Medulla oblongata (tissue), 1 donor: ENCODE measurements at regions not wholly inside any gene's neighbourhood (a gene's known extent, or its start where the extent isn't known, plus 50 kb on each side); places are given as distances from the start of the nearest gene placed in this dataset.
"Not testable (repeated sequence)": the region's sequence is repeated elsewhere in the genome, so short reads cannot be mapped to it uniquely, and the experiment has no call there.

Source experiments
- DNase-seq: peaks from one replicate; pipeline ENCODE4 v3.0.0-alpha.2; 2015; ENCODE audit errors: extremely low spot score

DNA sequence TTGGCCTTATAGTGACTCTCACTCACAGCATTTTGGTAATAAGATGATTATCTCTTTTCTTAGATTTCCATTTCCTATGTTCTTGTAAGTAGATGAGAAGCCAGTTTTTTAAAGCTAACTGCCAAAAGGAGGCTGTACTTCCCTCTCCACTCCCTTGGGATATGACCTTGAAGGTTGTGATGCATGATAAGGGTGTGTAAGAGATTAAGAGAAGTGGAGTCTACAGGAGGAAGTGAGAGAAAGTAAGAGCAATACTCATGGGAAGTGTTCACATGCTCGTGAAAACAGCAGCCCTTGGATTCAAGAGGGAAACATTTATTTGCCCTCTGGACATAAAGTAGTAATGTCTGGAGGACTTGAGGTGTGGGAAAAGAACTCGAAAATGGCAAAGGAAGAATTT is 171.5 kb downstream of the EVA1A start:
- DNase-seq: no peak

DNA sequence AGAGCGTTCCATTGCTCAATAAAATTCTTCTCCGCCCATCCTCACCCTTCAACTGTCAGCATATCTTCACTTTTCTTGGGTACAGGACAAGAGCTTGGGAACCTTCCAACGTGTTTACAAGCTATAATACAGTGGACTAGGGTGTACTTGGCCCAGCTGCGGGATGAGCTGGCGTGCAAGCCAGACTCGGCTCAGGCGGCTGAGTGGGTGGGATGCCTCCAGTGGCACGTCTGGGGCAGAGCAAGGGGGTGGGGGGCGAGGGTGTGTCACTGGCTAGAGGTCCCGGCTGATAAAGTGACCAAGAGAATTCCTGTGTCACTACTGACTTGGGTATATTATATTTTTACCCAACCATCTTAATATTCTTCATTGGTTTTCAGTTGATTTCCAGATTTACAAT is 179.7 kb downstream of the EVA1A start:
- DNase-seq: no peak

DNA sequence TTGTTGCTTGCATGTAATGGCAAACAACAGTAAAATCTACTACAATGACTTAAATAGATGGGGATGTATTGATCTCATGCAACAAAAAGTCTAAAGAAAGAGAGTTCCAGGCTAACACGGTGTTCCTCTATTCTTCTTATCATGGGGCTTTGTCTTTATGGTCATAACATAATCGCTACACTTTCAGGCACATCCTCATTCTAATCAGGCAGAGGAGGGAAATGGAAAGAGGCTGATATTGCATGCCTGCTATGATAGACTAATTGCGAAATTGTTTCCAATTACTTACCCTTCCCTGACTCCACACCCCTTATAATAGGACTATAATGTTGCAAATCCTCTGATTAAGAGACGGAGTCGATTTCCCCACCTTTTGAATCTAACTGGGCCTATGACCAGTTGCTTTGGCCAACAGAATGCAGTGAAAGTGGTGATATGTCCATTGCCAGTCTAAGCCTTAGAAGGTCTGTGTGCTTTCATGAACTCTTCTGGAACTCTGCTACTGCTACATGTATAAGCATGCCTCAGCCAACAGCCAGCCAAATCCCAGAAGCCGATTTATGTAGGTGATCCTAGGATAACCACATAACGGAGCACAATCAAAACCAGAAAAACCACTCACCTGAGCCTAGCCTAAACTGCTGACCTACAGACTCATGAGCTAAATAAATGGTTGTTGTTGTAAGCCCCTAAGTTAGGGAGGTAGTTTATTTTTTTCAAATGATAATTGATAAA is 180.3 kb upstream of the TACR1 start:
- no peak for DNase-seq

DNA sequence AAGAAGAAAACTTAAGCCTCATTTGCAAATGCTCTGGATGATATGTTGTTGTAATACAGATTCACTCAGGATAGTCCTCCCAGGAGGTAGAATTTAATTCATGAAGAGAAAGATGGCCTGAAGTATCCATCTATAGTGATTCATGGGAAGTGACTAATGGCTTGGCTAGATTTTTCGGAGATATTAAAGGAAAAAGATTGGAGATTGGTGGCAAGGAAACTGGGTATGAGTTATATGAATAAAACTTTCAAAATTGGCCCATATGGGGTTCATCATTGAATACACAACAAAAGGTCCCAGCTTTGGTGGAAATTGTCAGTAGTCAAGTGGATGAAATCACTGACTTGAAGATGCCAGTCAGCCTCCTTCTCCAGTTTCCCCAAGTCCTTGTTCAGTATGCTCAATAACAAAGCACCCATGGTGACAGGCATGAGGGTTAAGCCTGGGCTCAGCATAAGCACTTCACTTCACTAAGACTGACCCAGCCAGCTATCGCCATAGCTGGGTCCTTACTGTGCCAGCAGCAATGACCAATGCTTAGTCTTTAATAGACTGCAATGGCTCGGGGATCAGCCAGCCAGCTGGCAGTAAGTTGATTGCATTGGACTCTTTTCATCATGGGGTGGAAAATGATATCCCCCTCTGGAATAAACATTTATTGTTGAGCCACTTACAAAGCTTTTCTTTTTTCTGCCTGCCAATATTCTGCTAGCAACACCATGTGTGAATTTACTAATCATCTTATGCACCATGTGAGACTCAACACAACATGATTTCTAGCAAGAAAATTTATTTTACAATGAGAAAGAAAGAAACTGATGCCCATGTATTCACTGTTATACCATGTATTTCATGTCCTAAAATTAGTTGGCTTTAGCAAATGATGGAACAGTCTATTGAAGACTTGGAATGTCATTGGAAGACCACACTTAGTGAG is 176.6 kb upstream of the TACR1 start:
- peak; percentile 24 for DNase-seq

DNA sequence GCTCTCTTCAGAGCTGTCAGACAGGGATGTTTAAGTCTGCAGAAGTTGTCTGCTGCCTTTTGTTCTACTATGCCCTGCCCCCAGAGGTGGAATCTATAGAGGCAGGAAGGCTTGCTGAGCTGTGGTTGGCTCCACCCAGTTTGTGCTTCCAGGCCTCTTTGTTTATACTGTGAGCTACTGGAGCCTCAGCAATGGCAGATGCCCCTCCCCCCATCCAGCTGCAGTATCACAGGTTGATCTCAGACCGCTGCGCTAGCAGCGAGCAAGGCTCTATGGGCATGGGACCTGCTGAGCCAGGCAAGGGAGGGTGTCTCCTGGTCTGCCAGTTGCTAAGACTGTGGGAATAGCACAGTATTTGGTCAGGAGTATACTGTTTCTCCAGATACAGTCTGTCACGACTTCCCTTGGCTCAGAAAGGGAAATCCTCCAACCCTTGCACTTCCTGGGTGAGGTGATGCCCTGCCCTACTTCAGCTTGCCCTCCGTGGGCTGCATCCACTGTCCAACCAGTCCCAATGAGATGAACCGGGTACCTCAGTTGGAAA is 175.2 kb upstream of the TACR1 start:
- DNase-seq: not testable (repeated sequence)

DNA sequence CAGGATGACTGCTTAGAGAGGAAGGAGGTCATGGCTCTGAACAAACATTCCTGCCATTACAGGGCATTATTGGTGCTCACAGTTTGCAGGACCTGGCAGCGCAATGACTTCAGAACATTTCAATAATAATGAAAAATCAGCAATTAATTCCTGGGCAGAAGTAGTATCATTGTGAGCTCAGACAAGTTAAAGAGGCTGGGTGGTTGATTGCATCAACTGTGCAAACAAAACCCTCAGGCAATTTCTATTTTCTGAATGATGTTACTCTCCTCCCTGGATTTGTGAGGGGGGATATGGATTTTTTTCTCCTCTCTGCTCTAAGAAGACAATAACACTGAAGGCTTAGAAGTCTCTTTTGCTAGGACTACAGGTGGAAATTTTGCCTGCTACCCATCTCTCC is 168.1 kb upstream of the TACR1 start:
- no peak for DNase-seq

DNA sequence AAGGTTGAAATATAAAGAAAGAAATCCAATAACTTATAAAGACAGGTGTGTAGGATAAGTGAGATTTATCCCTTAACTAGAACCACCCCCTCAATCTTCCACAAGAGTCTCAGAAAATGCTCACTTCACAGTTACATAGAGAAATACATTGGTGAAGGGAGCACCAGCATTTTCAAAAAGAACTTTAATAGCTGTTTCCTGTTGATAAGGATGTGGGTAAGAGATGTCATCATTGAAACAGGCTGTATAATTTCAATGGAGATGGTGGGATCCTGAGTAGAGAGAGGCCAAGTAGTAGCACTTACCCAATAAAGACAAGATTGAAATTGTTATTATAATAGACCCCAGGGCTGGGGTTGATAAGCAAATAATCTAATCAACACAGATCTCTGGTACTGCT is 162.2 kb upstream of the TACR1 start:
- no peak for DNase-seq

DNA sequence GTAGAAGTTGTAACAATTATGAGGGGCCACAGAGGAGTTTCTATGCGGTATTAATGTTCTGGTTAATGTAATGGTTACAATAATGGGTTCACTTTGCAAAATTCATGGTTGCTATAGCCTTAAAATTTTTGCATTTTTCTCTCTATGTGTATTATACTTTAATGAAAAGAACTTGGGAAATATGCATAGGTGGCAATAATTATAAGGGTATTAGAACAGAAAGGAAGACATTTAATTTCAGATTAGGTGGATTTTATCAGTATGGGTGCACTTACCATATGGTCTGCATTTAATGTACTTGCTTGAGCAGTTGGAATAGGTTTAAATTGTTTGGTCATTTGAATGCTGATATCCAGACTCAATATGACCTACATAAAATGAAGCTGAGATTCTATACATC is 161.6 kb upstream of the TACR1 start:
- no peak for DNase-seq

DNA sequence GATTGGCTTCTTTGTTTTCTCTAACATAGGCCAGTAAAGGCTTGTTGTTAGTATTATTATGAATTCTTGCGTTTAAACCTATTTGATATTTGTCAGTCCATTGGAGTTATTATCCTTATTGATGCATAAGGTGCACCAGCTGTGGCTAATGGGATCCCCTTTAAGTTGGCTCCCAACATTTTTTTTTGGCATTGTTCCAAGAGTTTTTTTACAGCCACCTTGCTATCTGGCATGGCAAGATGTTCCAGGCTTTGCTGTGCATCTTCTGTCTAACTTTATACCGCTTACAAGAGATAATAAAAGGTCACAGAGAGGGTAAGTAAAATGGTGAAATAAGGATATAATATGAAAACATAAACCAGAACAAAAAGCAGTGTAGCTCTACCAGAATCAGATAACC is 157.5 kb upstream of the TACR1 start:
- no peak for DNase-seq

DNA sequence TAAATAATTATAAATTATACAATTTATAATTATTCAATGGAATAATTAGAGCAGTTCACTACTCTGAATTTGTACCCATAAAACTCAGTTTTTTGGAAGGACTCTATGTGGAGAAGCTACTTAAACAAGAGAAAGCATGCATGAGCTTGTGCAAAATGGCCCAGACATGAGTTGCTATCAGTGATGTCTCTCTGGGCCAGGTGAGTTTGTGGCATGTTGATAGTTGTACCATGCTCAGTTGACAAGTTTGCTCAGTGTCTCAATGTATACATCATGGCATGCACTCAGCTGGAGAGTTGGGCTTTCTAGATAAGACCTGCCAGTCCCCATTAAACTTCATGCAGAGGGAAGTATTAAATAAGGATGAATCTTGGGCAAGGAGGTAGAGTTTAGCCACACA is 153.8 kb upstream of the TACR1 start:
- DNase-seq: no peak

DNA sequence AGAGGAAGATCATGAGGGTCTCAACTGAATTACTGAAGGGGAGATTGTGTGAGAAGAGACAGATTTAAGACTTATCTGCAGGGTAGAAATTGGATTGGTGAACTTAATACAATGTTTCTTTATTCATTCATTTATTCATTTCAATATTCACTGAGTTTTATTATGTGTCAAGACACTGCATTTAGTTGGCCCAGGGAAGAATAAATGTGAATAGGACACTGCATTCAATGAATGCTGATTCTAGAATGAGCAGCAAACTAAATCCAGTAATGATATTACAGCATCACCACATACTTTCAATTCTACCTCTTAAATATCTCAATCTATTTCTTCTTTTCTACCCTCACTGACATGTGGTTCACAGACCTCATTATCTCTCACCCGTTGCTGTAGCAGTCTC is 149.0 kb upstream of the TACR1 start:
- DNase-seq: no peak

DNA sequence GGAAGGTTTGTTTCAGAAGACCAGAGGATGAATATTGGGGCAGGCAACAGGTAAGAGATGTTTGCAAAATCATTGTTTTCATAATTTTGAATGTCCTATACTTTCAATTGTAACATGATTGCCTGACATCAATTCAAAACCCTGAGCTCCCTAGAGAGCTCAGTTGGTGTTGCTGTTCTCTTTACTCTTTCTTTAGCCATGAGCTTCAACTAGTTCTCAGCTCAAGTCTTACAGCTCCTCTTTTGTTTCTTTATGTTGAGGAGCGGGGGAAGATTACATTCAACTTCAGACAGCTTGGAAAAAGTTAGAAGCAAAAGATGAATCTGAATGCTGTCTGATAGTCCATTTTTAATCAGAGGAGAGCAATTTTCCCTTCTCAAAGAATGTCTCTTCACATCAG is 144.8 kb upstream of the TACR1 start:
- DNase-seq: no peak

DNA sequence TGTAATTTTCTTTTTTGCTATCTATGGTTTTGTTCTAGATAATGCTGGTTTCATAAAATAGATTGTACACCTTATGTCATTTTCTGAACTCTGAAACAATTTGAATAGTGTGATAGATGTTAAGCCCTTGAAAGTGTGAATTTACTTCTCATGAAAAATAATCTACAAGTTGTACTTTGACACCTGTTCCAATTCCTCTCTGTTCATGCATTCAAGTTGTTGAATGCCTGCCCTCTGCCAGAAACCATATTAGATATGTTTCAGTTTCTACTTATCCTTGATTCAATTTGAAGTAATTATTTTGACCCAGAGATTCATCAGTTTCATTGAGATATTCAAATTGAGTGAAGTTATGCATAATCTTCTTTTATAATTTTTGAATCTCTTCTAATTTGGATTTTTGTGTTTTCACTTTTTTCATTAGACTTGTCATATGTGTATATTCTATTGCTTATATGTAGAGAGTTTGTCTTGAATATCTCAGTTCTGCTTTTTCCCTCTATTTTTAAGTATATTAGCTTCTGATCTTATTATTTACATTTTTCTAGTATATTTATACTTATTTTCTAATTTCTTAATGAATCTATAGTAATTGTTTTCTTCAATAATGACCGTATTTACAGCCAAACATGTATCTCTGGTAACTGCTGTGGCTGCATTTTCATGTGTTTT is 143.3 kb upstream of the TACR1 start:
- DNase-seq: no peak

DNA sequence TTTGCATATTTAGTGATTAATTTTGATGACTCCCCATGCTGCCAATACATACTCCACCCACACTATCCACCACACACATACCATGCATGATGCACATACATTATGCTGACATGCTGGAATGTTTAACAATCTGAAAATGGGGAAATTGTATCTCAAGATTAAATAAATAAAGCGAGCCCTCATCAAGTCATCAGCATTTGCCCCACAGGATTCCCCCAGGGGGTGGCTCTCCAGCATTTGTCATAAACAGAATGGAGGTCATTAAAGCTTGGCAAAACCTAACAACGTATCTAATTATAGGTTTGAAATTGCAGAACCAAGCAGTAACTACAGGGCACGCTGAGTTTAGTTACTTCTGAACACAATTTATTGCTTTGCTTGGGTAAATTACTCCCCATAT is 141.2 kb upstream of the TACR1 start:
- DNase-seq: no peak

DNA sequence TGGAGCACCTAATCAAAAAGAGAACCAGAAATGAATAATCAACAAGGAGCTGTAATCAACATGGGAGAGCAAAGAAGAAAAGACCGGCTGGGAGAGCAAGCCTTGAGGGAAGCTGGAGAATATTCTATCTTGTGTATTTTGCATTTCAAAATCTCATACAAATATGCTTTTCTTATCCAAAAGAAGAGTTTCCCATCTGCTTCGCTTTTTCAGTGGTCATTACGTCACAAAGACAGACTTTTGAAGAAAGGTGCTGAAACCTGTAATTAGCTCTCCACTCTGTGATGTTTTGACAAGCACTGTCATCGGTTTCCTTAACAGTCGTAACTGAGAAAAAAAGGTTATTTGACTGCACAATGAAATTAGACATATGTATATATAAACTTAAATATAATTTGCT is 139.1 kb upstream of the TACR1 start:
- no peak for DNase-seq

DNA sequence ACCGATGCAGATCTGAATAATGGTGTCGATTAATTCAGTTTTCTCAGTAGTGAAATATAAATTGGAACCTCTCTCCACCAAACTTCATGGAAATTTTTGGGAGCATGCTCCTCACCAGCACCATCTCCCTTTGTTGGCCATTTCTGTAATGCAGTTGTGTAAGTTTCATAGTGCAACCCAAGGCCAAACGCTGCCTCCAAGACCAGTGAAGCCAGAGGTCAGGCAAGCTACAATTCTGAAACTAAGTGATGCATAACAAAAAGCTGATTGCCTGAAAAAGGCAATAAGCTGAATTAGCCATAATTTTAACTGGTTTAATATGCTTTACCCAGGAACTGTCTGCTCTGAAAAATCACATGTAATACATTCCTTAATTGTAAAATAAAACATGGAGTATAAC is 138.3 kb upstream of the TACR1 start:
- DNase-seq: no peak

DNA sequence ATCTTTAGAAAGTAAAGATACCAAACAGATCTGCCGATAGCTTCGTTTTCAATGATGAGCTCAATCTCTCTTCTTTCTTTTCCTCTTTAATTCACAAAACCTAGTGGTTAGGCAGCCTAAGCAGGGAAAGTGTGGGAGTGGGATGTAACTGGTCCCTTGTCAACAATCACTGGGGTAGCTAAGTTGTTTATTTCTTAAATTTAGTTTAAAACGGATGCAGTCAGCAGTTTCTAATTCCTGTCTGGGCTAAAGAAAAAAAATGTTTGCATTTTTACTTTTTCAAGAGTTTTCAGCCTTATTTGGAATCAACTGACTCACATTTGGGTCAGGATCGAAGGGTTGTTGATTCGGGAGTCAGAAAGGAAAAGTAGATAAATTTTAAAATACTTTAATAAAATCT is 137.7 kb upstream of the TACR1 start:
- DNase-seq: no peak

DNA sequence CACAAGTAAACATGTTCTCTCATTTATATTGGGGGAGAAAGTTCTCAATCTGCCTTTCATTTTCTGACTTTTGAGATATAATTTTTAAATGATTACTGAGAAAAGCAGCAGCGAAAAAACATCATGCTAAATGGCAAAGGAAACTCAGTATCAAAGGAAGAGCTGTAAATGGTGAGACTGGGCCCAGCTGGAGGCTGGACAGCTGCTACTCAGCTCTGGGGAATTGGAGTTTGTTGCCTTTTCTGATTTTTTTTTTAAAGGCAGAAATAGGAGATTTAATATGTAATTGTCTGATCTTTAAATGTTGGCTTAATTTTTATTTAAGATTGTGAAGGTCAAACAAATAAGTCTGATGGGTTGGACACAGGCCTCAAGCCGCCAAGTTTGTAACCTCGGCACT is 137.1 kb upstream of the TACR1 start:
- no peak for DNase-seq

DNA sequence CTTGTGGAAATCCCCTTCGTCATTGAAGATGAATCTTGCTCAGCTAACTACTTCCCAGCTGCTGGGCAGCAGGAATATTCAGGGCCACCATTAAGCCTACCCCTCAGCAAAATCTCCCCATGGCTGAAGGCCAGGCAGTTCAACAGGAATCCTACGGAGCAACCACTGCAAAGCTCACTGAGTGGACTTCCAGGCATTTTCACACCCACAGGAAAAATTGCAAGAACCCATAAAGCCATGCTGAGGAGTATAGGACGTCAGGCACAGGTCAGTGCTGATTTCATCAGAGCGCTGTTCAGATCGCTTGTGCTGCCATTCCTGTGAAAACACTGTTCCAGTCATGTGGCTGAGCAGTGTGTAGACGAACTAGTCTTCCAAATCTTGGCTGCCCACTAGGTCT is 134.8 kb upstream of the TACR1 start:
- no peak for DNase-seq

DNA sequence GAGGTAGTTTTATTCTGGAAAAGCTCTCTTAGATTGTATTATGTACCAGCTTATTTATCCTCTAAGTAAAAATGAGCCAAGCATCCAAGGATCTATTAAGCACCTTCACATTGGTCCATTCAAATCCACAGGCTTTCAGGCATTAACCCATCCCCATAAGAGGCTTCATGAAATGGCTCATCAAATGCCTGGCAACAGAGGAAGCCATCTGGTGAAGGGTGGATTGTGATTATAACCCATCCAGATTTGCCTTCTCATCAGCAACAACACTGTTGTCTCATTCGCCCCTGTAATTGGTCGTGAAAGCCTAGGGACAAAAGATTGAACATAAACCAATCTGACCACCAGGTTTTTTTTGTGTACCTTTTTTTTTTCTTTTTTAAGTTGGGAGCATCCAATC is 134.3 kb upstream of the TACR1 start:
- DNase-seq: no peak

DNA sequence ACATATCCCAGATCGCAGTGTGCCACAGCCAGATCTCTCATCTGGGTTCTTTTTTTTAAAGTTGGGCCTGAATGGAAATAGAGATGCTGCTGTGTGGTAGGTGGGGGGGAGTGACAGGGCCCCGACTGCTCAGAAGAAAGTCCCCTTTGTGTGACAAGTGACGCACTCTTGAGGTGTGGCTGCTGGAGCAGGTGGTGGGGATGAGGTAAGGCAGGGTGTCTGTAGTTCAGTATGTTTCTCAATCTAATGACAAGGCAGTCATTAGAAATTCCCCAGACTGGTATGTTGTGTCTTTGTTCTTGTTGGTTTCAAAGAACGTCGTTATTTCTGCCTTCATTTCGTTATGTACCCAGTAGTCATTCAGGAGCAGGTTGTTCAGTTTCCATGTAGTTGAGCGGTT is 128.8 kb upstream of the TACR1 start:
- no peak for DNase-seq

DNA sequence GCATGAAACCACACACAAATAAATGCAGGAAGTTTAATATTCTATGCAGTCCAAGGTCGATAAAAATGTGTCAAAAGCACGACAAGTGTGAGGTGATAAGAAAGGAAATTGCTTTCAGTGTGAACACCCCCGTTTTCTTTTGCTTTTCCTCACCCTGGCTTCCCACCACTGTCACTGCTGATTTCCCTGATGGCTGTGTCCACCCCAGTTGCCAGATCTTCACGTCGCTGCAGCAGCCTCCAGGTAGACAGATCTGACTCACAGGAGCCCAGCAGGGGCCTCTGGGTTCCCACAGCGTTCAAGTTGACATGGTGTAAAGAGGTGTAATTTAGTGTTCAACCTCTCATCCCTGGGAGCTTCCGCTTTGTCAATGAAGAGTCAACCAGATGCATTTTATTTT is 128.0 kb upstream of the TACR1 start:
- DNase-seq: no peak
